ENCODE measurements at regions not wholly inside any gene's neighbourhood (a gene's known extent, or its start where the extent isn't known, plus 50 kb on each side); places are given as distances from the start of the nearest gene placed in this dataset.

DNA sequence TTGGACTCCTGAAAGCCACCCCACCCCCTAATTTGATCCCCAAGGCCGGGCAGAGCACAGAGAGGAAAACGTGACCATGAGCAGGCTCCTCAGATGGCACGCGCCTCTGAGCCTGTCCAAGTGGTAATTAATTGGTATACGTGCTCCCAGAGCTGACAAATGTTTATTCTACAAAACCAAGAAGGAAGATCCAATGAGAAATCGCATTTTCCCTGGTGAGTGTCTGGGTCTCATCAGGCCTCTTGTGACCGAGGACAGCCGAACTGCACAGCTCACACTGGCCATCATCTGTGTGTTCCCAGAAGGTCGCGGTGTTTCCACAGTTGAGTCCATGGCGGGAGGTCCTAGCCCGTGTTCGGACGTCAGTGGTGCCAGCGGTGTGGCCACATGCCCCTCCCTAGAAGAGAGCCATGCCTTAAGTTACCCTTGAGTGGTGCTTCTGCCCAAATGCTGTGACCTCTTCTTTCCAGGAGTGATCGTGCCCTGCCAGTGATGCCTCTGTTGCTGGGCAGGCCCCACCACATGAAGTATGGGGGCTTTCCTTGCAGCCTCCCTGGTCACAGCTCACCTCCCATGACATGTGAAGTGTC, 317.5 kb upstream of the RTL1 start:
- Histone ChIP-seq H3K27me3 (ENCODE audit: control insufficient read depth in 1 of 2, insufficient read depth in 2 of 2, low read length in 2 of 2) (peaks cover 0 to 2% of the 10 kb centered on the region in 2 experiments), H3K27ac (ENCODE audit: low read depth in 1 of 2, low read length in 2 of 2) (no peak overlapping the region), H3K4me1 (ENCODE audit: insufficient read depth, low read length) (no peaks in the 10 kb centered on the region), H3K36me3 (ENCODE audit: insufficient read depth, low read length) (no peaks in the 10 kb centered on the region), H3K4me3 (ENCODE audit: low read length) (no peak overlapping the region), H3K9me3 (ENCODE audit: control insufficient read depth in 1 of 2, insufficient read depth in 1 of 2, low read length in 2 of 2) (peaks cover 0 to 20% of the 10 kb centered on the region in 2 experiments)
- no peak overlapping the region for H3K27ac Mint-ChIP-seq
- TF ChIP-seq CTCF (IDR thresholded peaks at IDR 0.05), result no peak
- H3K4me3 Mint-ChIP-seq, result no peak overlapping the region
- CTCF ChIA-PET, result no interaction called here
- POLR2A ChIA-PET, result no interaction called here
- H3K36me3 Mint-ChIP-seq (ENCODE audit: low read depth), result no peaks in the 10 kb centered on the region
- H3K9me3 Mint-ChIP-seq, result no peaks in the 10 kb centered on the region
- no peak for ATAC-seq (ENCODE audit: poor library complexity)
- peaks cover 5% of the 10 kb centered on the region for H3K27me3 Mint-ChIP-seq
- intact Hi-C loops (cut with DNase I, micrococcal nuclease), result no loop called here
- no peaks in the 10 kb centered on the region for H3K4me1 Mint-ChIP-seq (ENCODE audit: low read depth)
- DNase-seq, result no peak

DNA sequence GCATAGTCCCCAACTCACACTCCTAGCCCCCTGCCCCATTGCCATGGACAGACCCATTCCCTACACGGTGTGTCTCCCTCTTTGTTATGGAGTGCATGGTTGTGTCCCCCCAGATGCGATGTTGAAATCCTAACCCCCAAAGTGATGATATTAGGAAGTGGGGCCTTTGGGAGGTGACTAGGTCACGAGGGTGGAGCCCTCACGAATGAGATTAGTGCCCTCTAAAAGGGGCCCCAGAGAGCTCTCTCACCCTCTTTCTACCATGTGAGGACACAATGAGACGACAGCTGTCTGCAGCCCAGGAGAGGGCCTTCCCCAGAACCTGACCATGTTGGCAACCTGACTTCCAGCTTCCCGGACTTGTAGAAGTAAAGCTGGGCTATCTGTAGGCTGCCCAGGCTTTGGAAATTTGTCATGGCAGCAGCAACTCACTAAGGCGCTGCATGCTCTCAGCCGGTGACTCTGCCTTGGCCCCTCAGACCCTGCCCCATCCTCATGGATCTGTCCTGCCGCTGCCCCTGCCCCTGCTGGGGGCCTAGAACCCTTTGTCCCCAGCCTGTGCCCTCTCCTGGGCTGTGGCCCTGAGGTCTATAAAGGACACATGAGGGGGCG, 318.1 kb upstream of the RTL1 start:
- H3K36me3 Mint-ChIP-seq (ENCODE audit: low read depth), result no peaks in the 10 kb centered on the region
- peaks cover 5% of the 10 kb centered on the region for H3K27me3 Mint-ChIP-seq
- POLR2A ChIA-PET, result no interaction called here
- no peak for TF ChIP-seq CTCF (IDR thresholded peaks at IDR 0.05)
- H3K36me3 ChIP-seq (ENCODE audit: insufficient read depth, low read length), result no peaks in the 10 kb centered on the region
- H3K27ac Mint-ChIP-seq, result no peak overlapping the region
- H3K4me1 ChIP-seq (ENCODE audit: insufficient read depth, low read length), result no peaks in the 10 kb centered on the region
- peaks cover 0 to 2% of the 10 kb centered on the region in 2 experiments for H3K27me3 ChIP-seq (ENCODE audit: control insufficient read depth in 1 of 2, insufficient read depth in 2 of 2, low read length in 2 of 2)
- CTCF ChIA-PET, result no interaction called here
- peaks cover 0 to 18% of the 10 kb centered on the region in 2 experiments for H3K9me3 ChIP-seq (ENCODE audit: control insufficient read depth in 1 of 2, insufficient read depth in 1 of 2, low read length in 2 of 2)
- no peak overlapping the region for H3K27ac ChIP-seq (ENCODE audit: low read depth in 1 of 2, low read length in 2 of 2)
- H3K4me3 Mint-ChIP-seq, result no peak overlapping the region
- no peaks in the 10 kb centered on the region for H3K9me3 Mint-ChIP-seq
- no peaks in the 10 kb centered on the region for H3K4me1 Mint-ChIP-seq (ENCODE audit: low read depth)
- intact Hi-C loops (cut with DNase I, micrococcal nuclease), result no loop called here
- DNase-seq (peak in 1 of 14 experiments; percentile 7), ATAC-seq (ENCODE audit: poor library complexity) (no peak)
- no peak overlapping the region for H3K4me3 ChIP-seq (ENCODE audit: low read length)

DNA sequence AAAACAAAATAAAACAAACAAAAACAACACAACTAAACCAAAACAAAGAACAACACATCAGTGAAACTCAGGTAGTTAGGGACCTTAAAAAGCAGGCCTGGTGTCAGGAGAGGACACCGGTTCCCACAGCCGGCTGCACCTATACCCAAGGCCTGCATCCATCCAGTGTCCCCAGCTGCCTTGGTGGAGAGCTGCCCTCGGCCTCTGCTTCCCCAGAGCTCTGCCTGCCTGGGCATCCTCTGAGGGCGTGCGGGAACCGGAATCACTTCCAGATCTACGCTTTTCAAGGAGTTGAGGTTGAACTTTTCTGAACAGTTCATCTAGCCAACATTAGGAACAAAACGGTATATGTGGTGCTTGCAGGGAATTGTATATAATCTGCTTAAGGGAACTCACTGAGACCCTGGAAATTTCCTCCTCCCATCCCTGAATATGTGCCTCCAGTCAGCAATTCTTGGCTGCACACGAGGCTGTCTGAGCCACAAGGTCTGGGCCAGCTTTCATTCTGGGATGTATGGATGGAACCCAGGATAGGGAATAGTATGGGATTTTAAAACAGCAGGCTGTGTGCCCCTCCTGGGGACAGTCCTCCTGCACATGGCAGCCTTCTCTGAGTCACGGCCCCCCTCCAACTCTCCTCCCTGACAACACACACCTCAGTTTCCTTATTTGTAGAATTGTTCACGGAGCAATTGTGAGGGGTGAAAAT, 319.0 kb upstream of the RTL1 start:
- H3K4me1 Mint-ChIP-seq (ENCODE audit: low read depth), result no peaks in the 10 kb centered on the region
- H3K27ac ChIP-seq (ENCODE audit: low read depth in 1 of 2, low read length in 2 of 2), result no peak overlapping the region
- POLR2A ChIA-PET, result no interaction called here
- peaks cover 0 to 2% of the 10 kb centered on the region in 2 experiments for H3K27me3 ChIP-seq (ENCODE audit: control insufficient read depth in 1 of 2, insufficient read depth in 2 of 2, low read length in 2 of 2)
- no peak for TF ChIP-seq CTCF (IDR thresholded peaks at IDR 0.05)
- no peaks in the 10 kb centered on the region for H3K9me3 Mint-ChIP-seq
- no peak for ATAC-seq (ENCODE audit: poor library complexity)
- H3K27me3 Mint-ChIP-seq, result peaks cover 5% of the 10 kb centered on the region
- no peak overlapping the region for H3K4me3 ChIP-seq (ENCODE audit: low read length)
- CTCF ChIA-PET, result no interaction called here
- intact Hi-C loops (cut with DNase I, micrococcal nuclease), result no loop called here
- H3K27ac Mint-ChIP-seq, result no peak overlapping the region
- H3K4me3 Mint-ChIP-seq, result no peak overlapping the region
- peaks cover 0 to 23% of the 10 kb centered on the region in 2 experiments for H3K9me3 ChIP-seq (ENCODE audit: control insufficient read depth in 1 of 2, insufficient read depth in 1 of 2, low read length in 2 of 2)
- H3K4me1 ChIP-seq (ENCODE audit: insufficient read depth, low read length), result no peaks in the 10 kb centered on the region
- no peaks in the 10 kb centered on the region for H3K36me3 ChIP-seq (ENCODE audit: insufficient read depth, low read length)
- no peaks in the 10 kb centered on the region for H3K36me3 Mint-ChIP-seq (ENCODE audit: low read depth)
- DNase-seq, result no peak

Measured in CD4-positive, alpha-beta T cell (primary cell).